NT2/D1 (cell line): ENCODE measurements at regions not wholly inside any gene's neighbourhood (a gene's known extent, or its start where the extent isn't known, plus 50 kb on each side); places are given as distances from the start of the nearest gene placed in this dataset.

Experiments
- SUZ12 ChIP-seq: IDR thresholded peaks from 2 replicates; pipeline ENCODE4 v1.6.1; 2011; ENCODE audit not compliant: insufficient read length, insufficient read depth; ENCODE audit errors: extremely low read depth
- ZNF274 ChIP-seq: IDR thresholded peaks from 2 replicates; pipeline ENCODE4 v1.6.1; 2011; ENCODE audit warnings: mild to moderate bottlenecking, low read depth, low read length

- TF ChIP-seq SUZ12 = no peak
- no peak for TF ChIP-seq ZNF274
Observed at GRCh38 chr4:157739242-157739641, 433.6 kb downstream of the GASK1B start.
